GM21529 (cell line): ENCODE measurements at regions not wholly inside any gene's neighbourhood (a gene's known extent, or its start where the extent isn't known, plus 50 kb on each side); places are given as distances from the start of the nearest gene placed in this dataset.

Experiments used
- ATAC-seq: cut with Tn5 transposase; IDR thresholded peaks from one replicate; pipeline ENCODE4 v1.9.1; 2021; ENCODE audit not compliant: unreplicated experiment

- no peak for ATAC-seq
These were observed 103.6 kb upstream of the MYO16 start for GRCh38 chr13:108525827-108526226.

- no peak for ATAC-seq
These were observed 103.1 kb upstream of the MYO16 start for GRCh38 chr13:108526286-108526685.

DNA sequence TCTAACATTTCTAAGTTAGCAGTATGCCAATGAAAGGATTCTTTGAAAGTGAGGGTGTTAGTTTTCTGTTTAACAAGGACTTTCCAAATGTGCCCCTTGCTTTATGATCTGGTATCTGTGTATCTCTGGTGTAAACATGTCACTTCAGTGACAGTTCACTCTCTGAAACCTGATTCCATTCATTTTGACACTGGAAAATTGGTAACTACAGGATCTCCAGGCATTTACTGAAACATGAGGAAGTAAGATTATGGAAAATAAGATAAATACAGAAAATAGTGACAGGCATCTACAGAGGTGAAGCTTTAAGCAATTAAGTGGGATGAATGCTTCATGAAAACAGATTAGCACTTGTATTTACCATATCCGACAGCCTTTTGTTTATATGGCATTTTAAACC lies 101.6 kb upstream of the MYO16 start:
- ATAC-seq, result no peak

GRCh38 chr13:108528303-108528702 lies 101.1 kb upstream of the MYO16 start:
- no peak for ATAC-seq

- ATAC-seq, result no peak
These were observed 95.6 kb upstream of the MYO16 start for GRCh38 chr13:108533842-108534241.

GRCh38 chr13:108534728-108535127 lies 94.7 kb upstream of the MYO16 start:
- ATAC-seq, result no peak

- no peak for ATAC-seq
These were observed 79.5 kb upstream of the MYO16 start for GRCh38 chr13:108549934-108550333.

DNA sequence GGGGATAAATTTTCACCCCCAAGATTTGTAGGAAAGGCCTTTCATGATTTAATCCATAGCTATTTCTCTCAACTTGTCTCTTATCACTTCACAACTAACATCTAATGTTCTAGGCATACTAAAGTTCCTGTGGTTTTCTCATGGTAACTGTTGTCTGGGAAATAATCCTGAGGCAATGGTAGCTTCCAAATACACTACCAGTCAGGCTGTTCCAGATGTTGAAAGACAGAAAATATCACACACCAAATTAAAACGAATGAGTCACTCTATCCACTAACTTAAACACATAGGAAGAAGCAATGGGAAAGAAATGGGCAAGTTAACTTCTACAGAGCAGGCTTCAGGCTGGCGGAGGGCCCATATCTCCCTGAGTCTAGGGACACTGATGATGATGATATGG lies 77.7 kb upstream of the MYO16 start:
- no peak for ATAC-seq

- ATAC-seq, result no peak
These were observed 70.9 kb upstream of the MYO16 start for GRCh38 chr13:108558489-108558888.

- ATAC-seq, result no peak
These were observed 69.3 kb upstream of the MYO16 start for GRCh38 chr13:108560093-108560492.

- ATAC-seq, result no peak
These were observed 68.3 kb upstream of the MYO16 start for GRCh38 chr13:108561149-108561548.

- no peak for ATAC-seq
These were observed 62.8 kb upstream of the MYO16 start for GRCh38 chr13:108566413-108567170.

DNA sequence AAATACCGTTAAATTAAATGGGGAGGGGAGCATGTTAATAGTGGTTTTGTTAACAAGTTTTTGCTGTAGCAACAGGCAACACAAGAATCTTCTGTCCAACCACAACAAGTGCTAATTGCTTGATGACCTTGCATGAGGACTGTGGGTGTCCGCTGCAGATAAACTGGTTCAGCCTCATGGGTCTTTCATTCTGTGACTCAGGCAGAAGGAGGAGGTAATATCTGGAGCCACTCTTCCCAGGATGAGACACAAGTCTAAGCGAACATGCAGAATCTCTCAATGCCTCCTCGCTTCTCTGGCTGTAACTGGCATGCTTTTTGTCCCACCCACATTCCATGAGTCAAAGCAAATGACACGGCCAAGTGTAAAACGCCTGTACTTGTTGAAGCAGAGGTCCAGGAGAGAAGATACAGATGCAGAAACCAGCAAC lies 56.6 kb upstream of the MYO16 start:
- no peak for ATAC-seq

- no peak for ATAC-seq
These were observed 56.0 kb upstream of the MYO16 start for GRCh38 chr13:108573455-108573854.

GRCh38 chr13:108574856-108575255 lies 54.6 kb upstream of the MYO16 start:
- ATAC-seq, result no peak

DNA sequence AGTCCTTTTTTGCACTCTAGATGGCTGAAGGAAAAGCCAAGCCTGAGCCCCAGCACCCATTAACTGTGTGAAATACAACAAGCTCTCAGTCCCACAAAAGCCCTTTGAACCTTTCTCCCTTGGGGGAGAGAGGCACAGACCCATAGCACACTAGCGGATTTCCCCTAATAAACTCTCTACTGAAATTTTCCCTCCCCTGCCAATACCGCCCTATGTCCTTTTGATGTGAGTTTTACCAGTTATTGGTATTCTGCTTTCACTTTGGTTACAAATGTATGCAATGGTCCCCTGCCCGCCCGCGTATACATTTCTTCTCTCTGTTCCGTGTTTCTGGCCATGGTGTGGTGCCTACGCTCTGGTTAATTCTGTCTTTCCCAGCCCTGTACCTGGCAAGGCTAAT lies 54.0 kb upstream of the MYO16 start:
- ATAC-seq, result no peak
